ENCODE measurements at regions not wholly inside any gene's neighbourhood (a gene's known extent, or its start where the extent isn't known, plus 50 kb on each side); places are given as distances from the start of the nearest gene placed in this dataset.

DNA sequence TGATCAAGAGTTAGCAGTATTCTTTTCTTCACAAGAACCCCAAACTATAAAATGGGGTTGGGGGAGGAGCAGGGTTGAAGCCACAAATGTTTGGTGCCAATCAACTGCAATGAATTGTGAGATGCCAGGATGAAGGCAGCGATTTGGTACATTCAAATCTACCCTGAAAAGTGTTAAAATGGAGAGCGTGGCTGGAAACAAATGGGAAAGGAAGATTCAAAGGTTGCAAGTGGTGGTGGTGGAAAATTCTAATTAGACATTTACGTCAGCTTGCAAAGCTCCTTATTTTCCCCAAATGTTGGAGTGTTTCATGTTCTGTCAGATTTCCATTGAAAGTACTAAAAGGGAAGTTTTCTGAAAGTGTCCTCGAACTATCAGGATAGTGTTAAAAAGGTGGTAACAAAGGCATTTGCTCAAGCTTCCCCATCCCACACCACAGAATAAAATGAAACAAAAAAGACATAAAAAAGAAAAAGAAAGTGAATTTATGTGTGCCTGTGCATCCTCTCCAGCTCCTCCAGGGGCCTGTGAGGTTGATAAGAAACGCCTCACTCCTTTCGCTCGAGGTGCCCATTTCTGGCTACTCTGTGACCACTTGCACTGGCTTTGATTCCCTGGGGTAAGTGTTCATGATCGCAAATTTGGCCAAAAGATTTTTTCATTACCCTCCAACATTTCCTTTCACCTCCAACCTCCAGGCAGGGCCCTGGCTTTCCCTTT lies 424.1 kb upstream of the POU3F3 start:
- CTCF ChIA-PET (ENCODE audit: low intra/inter-chr PET ratio, low total read pairs), result no interaction called here
- BruUV-seq (replicated peaks), result no TSS peak
- H3K27ac ChIP-seq (ENCODE audit: extremely low read length, insufficient read depth, low read length), result no peak overlapping the region

More for the DNA sequence above, 424.1 kb upstream of the POU3F3 start:
- Histone ChIP-seq H2AFZ (ENCODE audit: low read length) (no peak overlapping the region), H3K4me2 (ENCODE audit: low read depth, low read length) (no peak overlapping the region), H3K79me2 (ENCODE audit: insufficient read depth, low read length) (no peaks in the 10 kb centered on the region), H3K9ac (ENCODE audit: insufficient read depth, low read depth, low read length) (no peak overlapping the region), H4K20me1 (ENCODE audit: insufficient read depth, low read length) (no peaks in the 10 kb centered on the region), H3K4me1 (ENCODE audit: insufficient read depth, low read length) (peaks cover 7% of the 10 kb centered on the region; the same call in 1 of the 2 replicates), H3K27me3 (ENCODE audit: control insufficient read depth in 1 of 2, insufficient read depth in 2 of 2, low read length in 2 of 2) (peaks cover 0 to 5% of the 10 kb centered on the region in 2 experiments; a peak in 2 of 5 replicates), H3K36me3 (replicated peaks in 1 of 2; ENCODE audit: control insufficient read depth in 1 of 2, insufficient read depth in 2 of 2, low read length in 2 of 2) (no peaks in the 10 kb centered on the region), H3K9me3 (ENCODE audit: low read length) (no peaks in the 10 kb centered on the region), H3K4me3 (replicated peaks in 1 of 3; ENCODE audit: insufficient read depth in 1 of 3, low read depth in 2 of 3, low read length in 3 of 3) (no peak overlapping the region)
- intact Hi-C loops (cut with micrococcal nuclease; ENCODE audit: unreplicated experiment) (no loop called here), in situ Hi-C loops (cut with HindIII; ENCODE audit: extremely low pct_ligation_motif_present, low pct_unique_long_range_greater_than_20kb) (no loop called here)
- FAIRE-seq (no peak), DNase-seq (ENCODE audit: low spot score) (no peak), ATAC-seq (no peak)
- 57% methylated on average over 8 of the region's 8 CpGs for WGBS (ENCODE audit: low lambda C conversion rate)
- POLR2A ChIA-PET, result no interaction called here
- TF ChIP-seq CHD2 (IDR thresholded peaks at IDR 0.05; ENCODE audit: low read depth, low read length) (no peak), SPEN (CRISPR knock-in tag; IDR thresholded peaks at IDR 0.05; ENCODE audit: low read depth) (no peak), SOX6 (IDR thresholded peaks at IDR 0.05) (no peak), SOX6 (CRISPR knock-in tag; IDR thresholded peaks at IDR 0.05) (no peak), BORCS8-MEF2B (CRISPR knock-in tag; IDR thresholded peaks at IDR 0.05) (no peak), MTA1 (CRISPR knock-in tag; IDR thresholded peaks at IDR 0.05; ENCODE audit: borderline replicate concordance) (no peak), MED1 (CRISPR knock-in tag; IDR thresholded peaks at IDR 0.05) (no peak), ZNF317 (CRISPR knock-in tag; IDR thresholded peaks at IDR 0.05) (no peak), NR1H2 (CRISPR knock-in tag; IDR thresholded peaks at IDR 0.05; ENCODE audit: borderline replicate concordance, low read depth) (no peak)
- TF ChIP-seq, protein P1, sequence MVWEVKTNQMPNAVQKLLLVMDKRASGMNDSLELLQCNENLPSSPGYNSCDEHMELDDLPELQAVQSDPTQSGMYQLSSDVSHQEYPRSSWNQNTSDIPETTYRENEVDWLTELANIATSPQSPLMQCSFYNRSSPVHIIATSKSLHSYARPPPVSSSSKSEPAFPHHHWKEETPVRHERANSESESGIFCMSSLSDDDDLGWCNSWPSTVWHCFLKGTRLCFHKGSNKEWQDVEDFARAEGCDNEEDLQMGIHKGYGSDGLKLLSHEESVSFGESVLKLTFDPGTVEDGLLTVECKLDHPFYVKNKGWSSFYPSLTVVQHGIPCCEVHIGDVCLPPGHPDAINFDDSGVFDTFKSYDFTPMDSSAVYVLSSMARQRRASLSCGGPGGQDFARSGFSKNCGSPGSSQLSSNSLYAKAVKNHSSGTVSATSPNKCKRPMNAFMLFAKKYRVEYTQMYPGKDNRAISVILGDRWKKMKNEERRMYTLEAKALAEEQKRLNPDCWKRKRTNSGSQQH (CRISPR knock-in tag; IDR thresholded peaks at IDR 0.05; ENCODE audit: low read depth), result no peak
- TF ChIP-seq, protein P2, sequence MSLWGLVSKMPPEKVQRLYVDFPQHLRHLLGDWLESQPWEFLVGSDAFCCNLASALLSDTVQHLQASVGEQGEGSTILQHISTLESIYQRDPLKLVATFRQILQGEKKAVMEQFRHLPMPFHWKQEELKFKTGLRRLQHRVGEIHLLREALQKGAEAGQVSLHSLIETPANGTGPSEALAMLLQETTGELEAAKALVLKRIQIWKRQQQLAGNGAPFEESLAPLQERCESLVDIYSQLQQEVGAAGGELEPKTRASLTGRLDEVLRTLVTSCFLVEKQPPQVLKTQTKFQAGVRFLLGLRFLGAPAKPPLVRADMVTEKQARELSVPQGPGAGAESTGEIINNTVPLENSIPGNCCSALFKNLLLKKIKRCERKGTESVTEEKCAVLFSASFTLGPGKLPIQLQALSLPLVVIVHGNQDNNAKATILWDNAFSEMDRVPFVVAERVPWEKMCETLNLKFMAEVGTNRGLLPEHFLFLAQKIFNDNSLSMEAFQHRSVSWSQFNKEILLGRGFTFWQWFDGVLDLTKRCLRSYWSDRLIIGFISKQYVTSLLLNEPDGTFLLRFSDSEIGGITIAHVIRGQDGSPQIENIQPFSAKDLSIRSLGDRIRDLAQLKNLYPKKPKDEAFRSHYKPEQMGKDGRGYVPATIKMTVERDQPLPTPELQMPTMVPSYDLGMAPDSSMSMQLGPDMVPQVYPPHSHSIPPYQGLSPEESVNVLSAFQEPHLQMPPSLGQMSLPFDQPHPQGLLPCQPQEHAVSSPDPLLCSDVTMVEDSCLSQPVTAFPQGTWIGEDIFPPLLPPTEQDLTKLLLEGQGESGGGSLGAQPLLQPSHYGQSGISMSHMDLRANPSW (CRISPR knock-in tag; IDR thresholded peaks at IDR 0.05; ENCODE audit: borderline replicate concordance), result no peak
- TF ChIP-seq, protein P3, sequence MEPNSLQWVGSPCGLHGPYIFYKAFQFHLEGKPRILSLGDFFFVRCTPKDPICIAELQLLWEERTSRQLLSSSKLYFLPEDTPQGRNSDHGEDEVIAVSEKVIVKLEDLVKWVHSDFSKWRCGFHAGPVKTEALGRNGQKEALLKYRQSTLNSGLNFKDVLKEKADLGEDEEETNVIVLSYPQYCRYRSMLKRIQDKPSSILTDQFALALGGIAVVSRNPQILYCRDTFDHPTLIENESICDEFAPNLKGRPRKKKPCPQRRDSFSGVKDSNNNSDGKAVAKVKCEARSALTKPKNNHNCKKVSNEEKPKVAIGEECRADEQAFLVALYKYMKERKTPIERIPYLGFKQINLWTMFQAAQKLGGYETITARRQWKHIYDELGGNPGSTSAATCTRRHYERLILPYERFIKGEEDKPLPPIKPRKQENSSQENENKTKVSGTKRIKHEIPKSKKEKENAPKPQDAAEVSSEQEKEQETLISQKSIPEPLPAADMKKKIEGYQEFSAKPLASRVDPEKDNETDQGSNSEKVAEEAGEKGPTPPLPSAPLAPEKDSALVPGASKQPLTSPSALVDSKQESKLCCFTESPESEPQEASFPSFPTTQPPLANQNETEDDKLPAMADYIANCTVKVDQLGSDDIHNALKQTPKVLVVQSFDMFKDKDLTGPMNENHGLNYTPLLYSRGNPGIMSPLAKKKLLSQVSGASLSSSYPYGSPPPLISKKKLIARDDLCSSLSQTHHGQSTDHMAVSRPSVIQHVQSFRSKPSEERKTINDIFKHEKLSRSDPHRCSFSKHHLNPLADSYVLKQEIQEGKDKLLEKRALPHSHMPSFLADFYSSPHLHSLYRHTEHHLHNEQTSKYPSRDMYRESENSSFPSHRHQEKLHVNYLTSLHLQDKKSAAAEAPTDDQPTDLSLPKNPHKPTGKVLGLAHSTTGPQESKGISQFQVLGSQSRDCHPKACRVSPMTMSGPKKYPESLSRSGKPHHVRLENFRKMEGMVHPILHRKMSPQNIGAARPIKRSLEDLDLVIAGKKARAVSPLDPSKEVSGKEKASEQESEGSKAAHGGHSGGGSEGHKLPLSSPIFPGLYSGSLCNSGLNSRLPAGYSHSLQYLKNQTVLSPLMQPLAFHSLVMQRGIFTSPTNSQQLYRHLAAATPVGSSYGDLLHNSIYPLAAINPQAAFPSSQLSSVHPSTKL (CRISPR knock-in tag; IDR thresholded peaks at IDR 0.05), result no peak
- TF ChIP-seq, protein P4, sequence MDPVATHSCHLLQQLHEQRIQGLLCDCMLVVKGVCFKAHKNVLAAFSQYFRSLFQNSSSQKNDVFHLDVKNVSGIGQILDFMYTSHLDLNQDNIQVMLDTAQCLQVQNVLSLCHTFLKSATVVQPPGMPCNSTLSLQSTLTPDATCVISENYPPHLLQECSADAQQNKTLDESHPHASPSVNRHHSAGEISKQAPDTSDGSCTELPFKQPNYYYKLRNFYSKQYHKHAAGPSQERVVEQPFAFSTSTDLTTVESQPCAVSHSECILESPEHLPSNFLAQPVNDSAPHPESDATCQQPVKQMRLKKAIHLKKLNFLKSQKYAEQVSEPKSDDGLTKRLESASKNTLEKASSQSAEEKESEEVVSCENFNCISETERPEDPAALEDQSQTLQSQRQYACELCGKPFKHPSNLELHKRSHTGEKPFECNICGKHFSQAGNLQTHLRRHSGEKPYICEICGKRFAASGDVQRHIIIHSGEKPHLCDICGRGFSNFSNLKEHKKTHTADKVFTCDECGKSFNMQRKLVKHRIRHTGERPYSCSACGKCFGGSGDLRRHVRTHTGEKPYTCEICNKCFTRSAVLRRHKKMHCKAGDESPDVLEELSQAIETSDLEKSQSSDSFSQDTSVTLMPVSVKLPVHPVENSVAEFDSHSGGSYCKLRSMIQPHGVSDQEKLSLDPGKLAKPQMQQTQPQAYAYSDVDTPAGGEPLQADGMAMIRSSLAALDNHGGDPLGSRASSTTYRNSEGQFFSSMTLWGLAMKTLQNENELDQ (CRISPR knock-in tag; IDR thresholded peaks at IDR 0.05; ENCODE audit: borderline replicate concordance), result no peak

All from HepG2 (cell line).